Glomerular visceral epithelial cell (primary cell): ENCODE measurements at regions not wholly inside any gene's neighbourhood (a gene's known extent, or its start where the extent isn't known, plus 50 kb on each side); places are given as distances from the start of the nearest gene placed in this dataset.

Experiments used
- DNase-seq: peaks from one replicate; pipeline ENCODE4 v3.0.0-alpha.2; 2016; ENCODE audit errors: extremely low spot score

GRCh38 chr15:87631093-87631492 lies 625.4 kb downstream of the NTRK3 start:
- DNase-seq: no peak

- DNase-seq: no peak
Measured at GRCh38 chr15:87628311-87628710, 628.2 kb downstream of the NTRK3 start.

DNA sequence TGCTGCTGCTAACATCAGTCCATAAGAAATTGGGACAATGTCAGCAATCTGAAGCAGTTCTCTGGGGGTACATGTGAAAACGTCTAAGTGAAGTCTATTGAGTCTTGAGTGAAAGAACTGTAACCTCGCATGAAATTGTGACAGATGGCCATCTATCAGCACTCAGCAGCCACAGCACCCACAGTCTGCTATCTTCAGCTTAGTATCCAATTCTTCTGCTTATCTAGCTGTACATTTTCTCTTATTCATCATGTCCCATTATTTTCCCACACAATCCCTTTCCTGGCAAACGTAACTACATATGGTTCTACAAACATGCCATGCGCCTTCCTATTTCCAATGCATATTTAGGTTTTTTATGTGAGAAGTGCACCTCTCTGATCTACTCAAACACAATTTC lies 629.7 kb downstream of the NTRK3 start:
- no peak for DNase-seq

- DNase-seq: no peak
Measured at GRCh38 chr15:87623832-87624231, 632.7 kb downstream of the NTRK3 start.

GRCh38 chr15:87620393-87620792 lies 636.1 kb downstream of the NTRK3 start:
- no peak for DNase-seq

- DNase-seq: peak; percentile 11
Measured at GRCh38 chr15:87619161-87619960, 637.2 kb downstream of the NTRK3 start.

GRCh38 chr15:87618203-87618725 lies 638.3 kb downstream of the NTRK3 start:
- no peak for DNase-seq

GRCh38 chr15:87614704-87615103 lies 641.8 kb downstream of the NTRK3 start:
- DNase-seq: no peak

- no peak for DNase-seq
Measured at GRCh38 chr15:87610366-87610765, 646.2 kb downstream of the NTRK3 start.

- peak; percentile 7 for DNase-seq
Measured at GRCh38 chr15:87609894-87610293, 646.6 kb downstream of the NTRK3 start.

DNA sequence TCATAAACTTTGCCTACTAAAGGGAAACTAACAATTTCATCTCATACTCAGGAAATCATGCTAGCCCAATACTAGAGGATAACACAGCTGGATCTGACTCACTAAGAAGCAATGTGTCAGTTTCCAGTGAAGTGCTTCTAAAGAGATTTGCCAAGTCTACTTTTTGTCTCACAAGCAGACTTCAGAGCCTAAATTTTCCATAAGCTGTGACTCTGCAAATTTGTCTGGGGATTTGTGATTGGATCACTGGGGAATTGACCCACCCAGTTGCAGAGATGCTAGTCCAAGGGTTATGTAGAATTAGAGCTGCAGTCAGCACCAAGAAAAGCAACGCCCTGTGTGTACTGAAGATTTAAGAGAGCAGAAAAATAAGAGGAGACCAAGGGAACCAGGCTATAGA lies 647.1 kb downstream of the NTRK3 start:
- peak; percentile 86 for DNase-seq

GRCh38 chr15:87608238-87609028 lies 648.1 kb downstream of the NTRK3 start:
- no peak for DNase-seq

DNA sequence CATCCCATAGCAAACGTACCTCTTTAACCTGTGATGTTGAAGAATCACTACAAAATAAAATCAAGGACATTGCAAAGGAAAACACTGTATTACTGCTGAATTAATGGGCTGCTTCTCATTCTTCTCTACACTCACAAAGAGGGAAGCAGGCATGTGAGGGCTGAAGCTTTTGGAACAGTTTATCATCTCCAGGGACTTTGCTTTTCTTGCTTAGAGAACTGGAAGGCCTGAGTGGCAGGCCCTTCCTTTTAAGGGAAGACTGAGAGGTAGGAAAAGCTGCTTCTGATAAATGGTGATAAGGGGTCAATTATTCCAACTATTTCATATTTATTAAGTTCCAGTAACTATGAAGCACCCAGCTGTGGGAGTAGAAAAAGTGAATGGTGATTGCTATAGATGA lies 649.6 kb downstream of the NTRK3 start:
- DNase-seq: no peak

- peak; percentile 11 for DNase-seq
Measured at GRCh38 chr15:87604857-87605446, 651.6 kb downstream of the NTRK3 start.

DNA sequence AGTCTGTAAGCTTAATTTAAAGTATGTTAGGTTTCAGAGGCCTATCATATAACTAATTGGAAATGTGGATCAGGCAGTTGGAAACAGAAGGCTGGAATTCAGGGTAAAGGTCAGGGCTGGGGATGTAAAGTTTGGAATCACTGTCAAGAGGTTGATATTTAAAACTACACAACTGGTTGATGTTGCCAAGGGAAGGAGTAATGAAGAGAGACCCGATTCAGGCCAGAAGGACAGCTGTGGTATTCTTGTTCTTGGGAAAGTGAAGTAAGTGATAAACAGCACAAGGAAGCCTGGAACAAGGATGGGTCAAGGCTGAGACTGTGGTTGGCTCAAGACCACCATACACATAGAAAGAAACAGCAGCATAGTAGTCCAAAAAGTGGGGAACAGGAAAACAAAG lies 654.2 kb downstream of the NTRK3 start:
- DNase-seq: no peak

DNA sequence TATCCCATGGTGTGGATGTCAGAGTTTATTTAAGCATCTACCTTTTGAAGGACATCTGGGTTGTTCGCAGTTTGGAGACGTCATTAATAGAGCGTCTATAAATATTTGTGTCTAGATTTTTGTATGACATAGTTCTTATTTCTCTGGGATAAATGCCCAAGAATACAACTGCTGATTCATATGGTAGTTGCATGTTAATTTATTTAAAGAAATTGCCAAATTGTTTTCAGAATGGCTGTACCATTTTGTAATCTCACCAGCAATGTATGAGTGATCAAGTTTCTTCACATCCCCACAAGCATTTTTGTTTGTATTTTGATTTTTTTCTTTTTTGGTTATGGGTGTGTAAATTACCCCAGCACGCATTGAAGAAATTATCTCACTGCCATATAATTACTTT lies 656.9 kb downstream of the NTRK3 start:
- no peak for DNase-seq

DNA sequence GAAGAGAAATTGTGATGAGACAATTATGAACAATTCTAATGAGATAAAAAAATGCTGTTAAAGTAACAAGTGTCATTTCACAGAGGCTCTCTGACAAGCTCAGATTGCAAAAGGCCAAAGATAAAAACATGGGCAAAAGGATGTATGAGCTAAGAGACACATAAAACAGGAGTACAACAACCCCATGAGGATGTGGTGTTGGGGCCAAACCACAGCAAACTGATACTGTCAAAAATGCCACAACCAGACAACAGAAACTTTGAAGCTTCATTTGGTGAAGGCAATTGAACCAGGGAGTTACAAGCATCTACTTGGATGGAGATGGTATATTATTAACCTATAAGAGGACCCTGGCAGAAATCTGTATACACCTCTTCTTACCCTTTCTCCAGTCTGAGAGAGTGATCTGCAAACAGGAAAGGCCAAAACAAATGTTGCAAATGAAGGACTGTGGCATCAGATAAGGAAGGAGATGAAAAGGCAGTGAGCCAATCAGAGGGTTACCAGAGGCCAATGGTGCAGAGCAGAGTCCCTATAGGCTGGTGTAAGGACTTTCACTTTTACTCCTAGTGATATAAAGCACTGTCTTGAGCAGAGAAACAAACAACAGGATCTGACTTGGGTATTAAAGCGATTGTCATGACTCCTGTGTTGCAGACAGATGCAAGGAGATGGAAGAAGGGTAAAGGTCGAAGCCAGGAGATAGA lies 659.0 kb downstream of the NTRK3 start:
- peak; percentile 16 for DNase-seq

DNA sequence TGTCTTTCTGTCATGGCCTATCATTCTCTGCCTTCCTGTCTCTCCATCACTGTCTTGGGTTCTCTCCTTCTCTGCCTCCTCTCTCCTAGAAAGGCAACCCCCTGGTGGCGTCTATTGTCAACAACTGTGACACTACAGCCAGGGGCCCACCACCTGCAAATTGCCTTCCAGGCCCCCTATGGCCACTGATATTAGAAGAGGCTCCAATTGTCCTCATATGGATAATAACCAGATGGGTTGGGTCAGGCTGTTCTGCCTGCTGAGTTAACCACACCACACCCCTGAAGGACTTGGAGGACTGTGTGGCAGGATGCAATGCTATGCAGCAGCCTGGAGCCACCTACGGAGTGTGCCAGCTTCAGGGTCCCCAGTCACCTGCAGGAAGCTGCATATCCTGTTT lies 665.0 kb downstream of the NTRK3 start:
- DNase-seq: no peak

DNA sequence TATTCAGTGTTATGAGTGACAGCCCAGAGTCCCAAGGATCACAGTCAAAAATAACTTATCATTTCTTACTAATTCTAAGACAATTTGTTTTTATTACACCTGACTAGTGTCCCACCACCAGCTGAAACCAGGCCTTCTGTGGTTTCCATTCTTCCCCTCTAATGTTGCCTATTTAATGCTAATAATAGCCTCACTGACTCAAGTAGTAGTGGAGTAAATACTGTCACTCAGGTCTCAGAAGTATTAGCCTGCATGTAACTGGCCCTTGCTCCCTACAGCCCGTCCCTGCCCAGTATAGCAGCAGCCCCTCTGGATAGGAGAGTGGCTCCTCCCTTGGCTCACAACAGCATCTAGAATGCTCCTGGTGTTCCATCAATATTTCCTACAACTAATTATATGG lies 665.5 kb downstream of the NTRK3 start:
- DNase-seq: no peak

- no peak for DNase-seq
Measured at GRCh38 chr15:87589134-87589533, 667.4 kb downstream of the NTRK3 start.

DNA sequence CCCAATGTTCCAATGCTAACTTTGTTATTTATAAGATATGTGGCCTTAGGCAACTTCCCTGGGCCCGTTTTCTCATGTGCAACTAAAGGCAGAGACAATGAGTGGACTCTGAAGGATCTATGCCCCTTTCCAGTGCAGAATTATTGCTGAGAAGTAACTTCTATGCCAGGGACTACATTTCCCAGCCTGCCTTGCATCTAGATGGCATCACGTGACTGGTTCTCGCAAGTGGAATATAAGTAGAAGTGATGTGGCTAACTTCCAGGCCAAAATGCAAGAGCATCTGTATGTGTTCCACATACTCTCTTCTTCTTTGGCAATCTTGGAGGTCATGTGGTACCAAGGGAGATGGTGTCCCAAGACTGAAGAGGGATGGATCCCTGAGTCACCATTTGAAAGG lies 674.4 kb downstream of the NTRK3 start:
- no peak for DNase-seq

DNA sequence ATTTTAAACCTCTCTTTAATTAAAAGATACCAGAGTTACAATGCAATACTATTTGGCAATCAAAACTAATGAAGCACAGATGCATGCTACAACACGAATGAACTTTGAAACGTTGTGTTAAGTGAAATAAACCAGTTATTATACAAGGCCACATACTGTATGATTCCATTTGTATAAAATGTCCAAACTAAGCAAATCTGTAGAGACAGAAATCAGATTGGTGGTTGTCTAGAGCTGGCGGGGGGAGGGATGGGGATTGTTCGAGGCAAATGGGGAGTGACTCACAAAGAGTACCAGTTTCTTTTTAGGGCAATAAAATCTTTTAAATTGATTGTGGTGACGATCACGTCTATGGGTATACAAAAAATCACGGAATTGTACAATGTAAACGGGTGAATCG lies 677.0 kb downstream of the NTRK3 start:
- no peak for DNase-seq
